ENCODE measurements at regions not wholly inside any gene's neighbourhood (a gene's known extent, or its start where the extent isn't known, plus 50 kb on each side); places are given as distances from the start of the nearest gene placed in this dataset.

GRCh38 chr3:102529452-102529851 lies 94.6 kb downstream of the ZPLD1 start:
- Histone ChIP-seq H3K9me3 (no peaks in the 10 kb centered on the region), H3K36me3 (no peaks in the 10 kb centered on the region), H3K27ac (no peak overlapping the region), H3K27me3 (no peaks in the 10 kb centered on the region), H3K4me3 (no peak overlapping the region), H3K4me1 (no peaks in the 10 kb centered on the region)
- TF ChIP-seq, protein P1, sequence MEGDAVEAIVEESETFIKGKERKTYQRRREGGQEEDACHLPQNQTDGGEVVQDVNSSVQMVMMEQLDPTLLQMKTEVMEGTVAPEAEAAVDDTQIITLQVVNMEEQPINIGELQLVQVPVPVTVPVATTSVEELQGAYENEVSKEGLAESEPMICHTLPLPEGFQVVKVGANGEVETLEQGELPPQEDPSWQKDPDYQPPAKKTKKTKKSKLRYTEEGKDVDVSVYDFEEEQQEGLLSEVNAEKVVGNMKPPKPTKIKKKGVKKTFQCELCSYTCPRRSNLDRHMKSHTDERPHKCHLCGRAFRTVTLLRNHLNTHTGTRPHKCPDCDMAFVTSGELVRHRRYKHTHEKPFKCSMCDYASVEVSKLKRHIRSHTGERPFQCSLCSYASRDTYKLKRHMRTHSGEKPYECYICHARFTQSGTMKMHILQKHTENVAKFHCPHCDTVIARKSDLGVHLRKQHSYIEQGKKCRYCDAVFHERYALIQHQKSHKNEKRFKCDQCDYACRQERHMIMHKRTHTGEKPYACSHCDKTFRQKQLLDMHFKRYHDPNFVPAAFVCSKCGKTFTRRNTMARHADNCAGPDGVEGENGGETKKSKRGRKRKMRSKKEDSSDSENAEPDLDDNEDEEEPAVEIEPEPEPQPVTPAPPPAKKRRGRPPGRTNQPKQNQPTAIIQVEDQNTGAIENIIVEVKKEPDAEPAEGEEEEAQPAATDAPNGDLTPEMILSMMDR (IDR thresholded peaks at IDR 0.05), result peak in 2 of 4 experiments; percentile 31 to 40
- TF ChIP-seq POLR2A (IDR thresholded peaks at IDR 0.05), result no peak
- DNase-seq, result peak in 1 of 2 donors; percentile 22
- intact Hi-C loops (cut with DNase I; ENCODE audit: low total_unique reads), result no loop called here

DNA sequence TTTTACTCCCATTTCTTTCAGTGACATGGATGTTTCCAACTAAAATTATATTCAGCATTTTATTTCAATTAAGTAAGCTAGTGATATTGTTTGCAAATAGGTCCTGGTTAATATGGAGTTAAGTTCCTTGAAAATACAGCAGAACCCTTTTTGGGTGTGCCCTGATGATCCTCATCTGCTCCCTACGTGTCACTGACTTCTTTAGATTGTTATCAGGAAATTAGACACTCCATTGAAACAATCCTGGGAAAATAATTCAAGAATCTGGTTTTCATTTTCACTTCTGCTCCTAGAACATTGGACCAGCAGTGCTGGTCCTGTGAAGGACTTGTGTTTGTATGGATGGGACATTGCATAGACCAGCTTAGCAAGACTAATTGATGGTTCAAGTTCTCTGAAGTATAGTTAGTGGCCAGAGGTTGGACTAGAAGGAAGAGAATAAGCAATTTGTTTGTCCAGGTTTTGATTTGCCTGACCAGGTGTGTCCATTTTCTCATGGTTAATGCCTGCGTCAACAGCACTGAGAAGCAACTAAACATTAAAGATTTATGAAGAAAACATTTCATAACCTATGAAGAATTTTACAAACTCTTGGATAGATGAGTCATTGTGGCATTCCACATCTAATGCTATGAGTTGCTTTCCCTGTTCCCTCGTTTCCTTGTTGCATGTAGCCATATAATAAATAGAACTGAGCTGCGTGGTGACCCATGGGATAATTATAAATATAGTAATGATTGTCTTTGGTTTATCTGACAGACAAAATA lies 95.8 kb downstream of the ZPLD1 start:
- intact Hi-C loops (cut with DNase I; ENCODE audit: low total_unique reads), result loop anchor here (10.0 kb wide), 2 partner anchors 296 to 726 kb away; no protein-coding TSS in a partner anchor
- H3K4me3 ChIP-seq, result no peak overlapping the region
- H3K27me3 ChIP-seq, result no peaks in the 10 kb centered on the region
- H3K36me3 ChIP-seq, result no peaks in the 10 kb centered on the region
- no peak for DNase-seq
- no peaks in the 10 kb centered on the region for H3K9me3 ChIP-seq
- H3K27ac ChIP-seq, result no peak overlapping the region
- TF ChIP-seq, protein P1 (IDR thresholded peaks at IDR 0.05), result no peak
- TF ChIP-seq POLR2A (IDR thresholded peaks at IDR 0.05), result no peak
- H3K4me1 ChIP-seq, result no peaks in the 10 kb centered on the region

- Histone ChIP-seq H3K4me1 (no peaks in the 10 kb centered on the region), H3K9me3 (no peaks in the 10 kb centered on the region), H3K27ac (no peak overlapping the region), H3K36me3 (no peaks in the 10 kb centered on the region), H3K27me3 (no peaks in the 10 kb centered on the region), H3K4me3 (no peak overlapping the region)
- no peak for TF ChIP-seq POLR2A (IDR thresholded peaks at IDR 0.05)
- TF ChIP-seq, protein P1 (IDR thresholded peaks at IDR 0.05), result no peak
- DNase-seq, result no peak
- intact Hi-C loops (cut with DNase I; ENCODE audit: low total_unique reads), result loop anchor here (10.0 kb wide), 2 partner anchors 297 to 727 kb away; no protein-coding TSS in a partner anchor
Observed at GRCh38 chr3:102531686-102532085, 96.9 kb downstream of the ZPLD1 start.

DNA sequence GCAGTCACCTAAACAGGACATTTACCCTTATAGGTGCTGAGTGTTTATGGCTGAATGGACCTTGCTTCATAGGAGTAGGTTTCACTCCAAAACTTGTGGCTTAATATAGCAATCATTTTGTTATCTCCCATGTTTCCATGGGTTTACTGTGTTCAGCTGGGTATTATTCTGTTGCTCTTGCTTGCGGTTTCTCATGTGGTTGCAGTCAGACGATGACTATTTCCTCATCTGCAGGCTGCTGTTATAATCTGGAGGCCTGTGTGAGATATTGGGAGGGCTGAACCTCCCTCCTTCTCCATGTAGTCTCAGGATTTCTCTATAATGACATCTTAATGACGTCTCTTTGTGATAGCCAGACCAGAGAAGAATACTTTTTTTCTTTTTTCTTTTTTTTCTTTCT lies 98.1 kb downstream of the ZPLD1 start:
- no peak for DNase-seq
- Histone ChIP-seq H3K4me3 (no peak overlapping the region), H3K4me1 (no peaks in the 10 kb centered on the region), H3K27me3 (no peaks in the 10 kb centered on the region), H3K9me3 (no peaks in the 10 kb centered on the region), H3K36me3 (no peaks in the 10 kb centered on the region), H3K27ac (no peak overlapping the region)
- intact Hi-C loops (cut with DNase I; ENCODE audit: low total_unique reads), result loop anchor here (10.0 kb wide), 2 partner anchors 298 to 728 kb away; no protein-coding TSS in a partner anchor
- no peak for TF ChIP-seq POLR2A (IDR thresholded peaks at IDR 0.05)
- TF ChIP-seq, protein P1 (IDR thresholded peaks at IDR 0.05), result no peak

GRCh38 chr3:102533784-102534183 lies 99.0 kb downstream of the ZPLD1 start:
- no peak for DNase-seq
- no peak overlapping the region for H3K27ac ChIP-seq
- H3K27me3 ChIP-seq, result no peaks in the 10 kb centered on the region
- H3K4me3 ChIP-seq, result no peak overlapping the region
- no peaks in the 10 kb centered on the region for H3K36me3 ChIP-seq
- no peaks in the 10 kb centered on the region for H3K4me1 ChIP-seq
- no peak for TF ChIP-seq POLR2A (IDR thresholded peaks at IDR 0.05)
- TF ChIP-seq, protein P1 (IDR thresholded peaks at IDR 0.05), result no peak
- no peaks in the 10 kb centered on the region for H3K9me3 ChIP-seq
- intact Hi-C loops (cut with DNase I; ENCODE audit: low total_unique reads), result loop anchor here (10.0 kb wide), 2 partner anchors 299 to 729 kb away; no protein-coding TSS in a partner anchor
